ENCODE measurements at regions not wholly inside any gene's neighbourhood (a gene's known extent, or its start where the extent isn't known, plus 50 kb on each side); places are given as distances from the start of the nearest gene placed in this dataset.

DNA sequence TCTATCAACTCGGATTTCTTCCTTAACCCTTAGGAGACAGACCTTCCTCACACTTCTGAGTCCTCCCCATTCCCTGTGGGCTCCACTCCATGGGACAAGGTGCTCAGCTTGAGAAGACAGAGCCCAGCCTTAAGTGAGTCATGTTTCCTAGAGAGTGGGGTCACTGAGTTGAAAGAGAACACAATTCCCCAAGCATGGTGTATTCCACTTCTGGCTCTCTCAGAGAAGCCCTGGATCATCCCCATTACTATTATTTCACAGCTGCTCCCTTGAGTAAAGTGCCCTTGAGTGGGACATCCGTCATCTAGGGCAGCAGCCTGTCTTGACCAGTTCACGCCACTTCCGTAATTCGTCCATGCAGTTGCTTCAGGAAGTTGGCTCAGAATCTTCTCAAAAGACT lies 604.8 kb downstream of the BNC2 start:
- H3K4me1 ChIP-seq (ENCODE audit: control insufficient read depth in 4 of 4, insufficient read depth in 4 of 4, low read length in 3 of 4), result peaks cover 4 to 13% (median 9%) of the 10 kb centered on the region in 4 donors
- H3K9me3 ChIP-seq (ENCODE audit: control insufficient read depth in 4 of 4, low read length in 3 of 4), result no peaks in the 10 kb centered on the region
- H3K4me3 ChIP-seq (ENCODE audit: low read depth in 1 of 3, low read length in 3 of 3), result no peak overlapping the region
- no peak for TF ChIP-seq TAF1 (conservative IDR thresholded peaks at IDR 0.05)
- TF ChIP-seq, protein P1, sequence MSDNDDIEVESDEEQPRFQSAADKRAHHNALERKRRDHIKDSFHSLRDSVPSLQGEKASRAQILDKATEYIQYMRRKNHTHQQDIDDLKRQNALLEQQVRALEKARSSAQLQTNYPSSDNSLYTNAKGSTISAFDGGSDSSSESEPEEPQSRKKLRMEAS (IDR thresholded peaks at IDR 0.05), result no peak
- no peak for TF ChIP-seq FOXA1 (IDR thresholded peaks at IDR 0.05)
- TF ChIP-seq JUND (IDR thresholded peaks at IDR 0.05), result no peak
- TF ChIP-seq HNF4G (IDR thresholded peaks at IDR 0.05), result no peak
- no peak for TF ChIP-seq EGR1 (IDR thresholded peaks at IDR 0.05; ENCODE audit: low read depth in 2 of 2)
- TF ChIP-seq, protein P2, sequence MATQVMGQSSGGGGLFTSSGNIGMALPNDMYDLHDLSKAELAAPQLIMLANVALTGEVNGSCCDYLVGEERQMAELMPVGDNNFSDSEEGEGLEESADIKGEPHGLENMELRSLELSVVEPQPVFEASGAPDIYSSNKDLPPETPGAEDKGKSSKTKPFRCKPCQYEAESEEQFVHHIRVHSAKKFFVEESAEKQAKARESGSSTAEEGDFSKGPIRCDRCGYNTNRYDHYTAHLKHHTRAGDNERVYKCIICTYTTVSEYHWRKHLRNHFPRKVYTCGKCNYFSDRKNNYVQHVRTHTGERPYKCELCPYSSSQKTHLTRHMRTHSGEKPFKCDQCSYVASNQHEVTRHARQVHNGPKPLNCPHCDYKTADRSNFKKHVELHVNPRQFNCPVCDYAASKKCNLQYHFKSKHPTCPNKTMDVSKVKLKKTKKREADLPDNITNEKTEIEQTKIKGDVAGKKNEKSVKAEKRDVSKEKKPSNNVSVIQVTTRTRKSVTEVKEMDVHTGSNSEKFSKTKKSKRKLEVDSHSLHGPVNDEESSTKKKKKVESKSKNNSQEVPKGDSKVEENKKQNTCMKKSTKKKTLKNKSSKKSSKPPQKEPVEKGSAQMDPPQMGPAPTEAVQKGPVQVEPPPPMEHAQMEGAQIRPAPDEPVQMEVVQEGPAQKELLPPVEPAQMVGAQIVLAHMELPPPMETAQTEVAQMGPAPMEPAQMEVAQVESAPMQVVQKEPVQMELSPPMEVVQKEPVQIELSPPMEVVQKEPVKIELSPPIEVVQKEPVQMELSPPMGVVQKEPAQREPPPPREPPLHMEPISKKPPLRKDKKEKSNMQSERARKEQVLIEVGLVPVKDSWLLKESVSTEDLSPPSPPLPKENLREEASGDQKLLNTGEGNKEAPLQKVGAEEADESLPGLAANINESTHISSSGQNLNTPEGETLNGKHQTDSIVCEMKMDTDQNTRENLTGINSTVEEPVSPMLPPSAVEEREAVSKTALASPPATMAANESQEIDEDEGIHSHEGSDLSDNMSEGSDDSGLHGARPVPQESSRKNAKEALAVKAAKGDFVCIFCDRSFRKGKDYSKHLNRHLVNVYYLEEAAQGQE (IDR thresholded peaks at IDR 0.05), result no peak
- no peak for TF ChIP-seq GABPA (IDR thresholded peaks at IDR 0.05 in 1 of 2, conservative IDR thresholded peaks at IDR 0.05 in 1 of 2)
- no peak for TF ChIP-seq RAD21 (IDR thresholded peaks at IDR 0.05)
- TF ChIP-seq, protein P3, sequence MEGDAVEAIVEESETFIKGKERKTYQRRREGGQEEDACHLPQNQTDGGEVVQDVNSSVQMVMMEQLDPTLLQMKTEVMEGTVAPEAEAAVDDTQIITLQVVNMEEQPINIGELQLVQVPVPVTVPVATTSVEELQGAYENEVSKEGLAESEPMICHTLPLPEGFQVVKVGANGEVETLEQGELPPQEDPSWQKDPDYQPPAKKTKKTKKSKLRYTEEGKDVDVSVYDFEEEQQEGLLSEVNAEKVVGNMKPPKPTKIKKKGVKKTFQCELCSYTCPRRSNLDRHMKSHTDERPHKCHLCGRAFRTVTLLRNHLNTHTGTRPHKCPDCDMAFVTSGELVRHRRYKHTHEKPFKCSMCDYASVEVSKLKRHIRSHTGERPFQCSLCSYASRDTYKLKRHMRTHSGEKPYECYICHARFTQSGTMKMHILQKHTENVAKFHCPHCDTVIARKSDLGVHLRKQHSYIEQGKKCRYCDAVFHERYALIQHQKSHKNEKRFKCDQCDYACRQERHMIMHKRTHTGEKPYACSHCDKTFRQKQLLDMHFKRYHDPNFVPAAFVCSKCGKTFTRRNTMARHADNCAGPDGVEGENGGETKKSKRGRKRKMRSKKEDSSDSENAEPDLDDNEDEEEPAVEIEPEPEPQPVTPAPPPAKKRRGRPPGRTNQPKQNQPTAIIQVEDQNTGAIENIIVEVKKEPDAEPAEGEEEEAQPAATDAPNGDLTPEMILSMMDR (IDR thresholded peaks at IDR 0.05; ENCODE audit: low read depth, low read length, missing input control), result no peak
- no peak for TF ChIP-seq HNF4A (conservative IDR thresholded peaks at IDR 0.05)
- H3K27ac ChIP-seq (ENCODE audit: low read depth in 1 of 2, low read length in 2 of 2), result no peak overlapping the region
- no peak overlapping the region for H3K9ac ChIP-seq (ENCODE audit: low read depth in 1 of 2, low read length in 2 of 2)
- no peaks in the 10 kb centered on the region for H3K27me3 ChIP-seq (ENCODE audit: control insufficient read depth in 4 of 4, insufficient read depth in 4 of 4, low read length in 3 of 4)
- WGBS, result 91% methylated on average over 5 of the region's 5 CpGs
- DNase-seq (ENCODE audit: low spot score), result no peak
- H3K36me3 ChIP-seq (ENCODE audit: control insufficient read depth in 4 of 4, insufficient read depth in 3 of 4, low read depth in 1 of 4, low read length in 3 of 4), result no peaks in the 10 kb centered on the region

DNA sequence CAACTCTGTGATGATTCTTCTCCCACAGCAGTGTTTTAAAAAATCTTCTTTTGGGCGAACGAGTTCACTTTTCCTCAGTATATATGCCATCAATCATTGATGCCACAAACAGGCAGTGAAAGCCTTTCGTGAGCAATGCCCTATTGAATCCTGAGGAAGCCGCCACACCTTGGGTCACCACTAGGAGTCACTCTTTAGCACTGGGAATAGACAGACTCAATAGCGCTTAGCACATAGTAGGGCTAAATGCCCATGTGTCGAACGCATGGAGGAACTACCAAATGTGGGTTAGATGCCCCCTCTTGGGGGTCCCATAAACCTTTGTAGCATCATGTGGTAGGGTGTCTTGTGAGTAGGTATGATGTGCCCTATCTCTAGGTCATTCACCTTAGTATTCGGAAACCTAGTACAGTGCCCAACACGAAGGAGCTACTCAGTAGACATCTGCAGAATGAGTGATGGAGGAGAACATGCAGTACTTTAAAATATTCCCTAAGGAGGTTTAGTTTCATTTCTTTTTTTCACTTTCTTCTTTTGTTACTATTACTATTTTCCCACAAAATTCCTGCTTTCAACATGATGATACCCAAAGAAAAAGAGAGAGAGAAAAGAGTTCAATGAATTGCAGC lies 603.7 kb downstream of the BNC2 start:
- peaks cover 4 to 13% (median 9%) of the 10 kb centered on the region in 4 donors for H3K4me1 ChIP-seq (ENCODE audit: control insufficient read depth in 4 of 4, insufficient read depth in 4 of 4, low read length in 3 of 4)
- H3K27ac ChIP-seq (ENCODE audit: low read depth in 1 of 2, low read length in 2 of 2), result peak overlapping the region; percentile 88 to 92
- no peaks in the 10 kb centered on the region for H3K36me3 ChIP-seq (ENCODE audit: control insufficient read depth in 4 of 4, insufficient read depth in 3 of 4, low read depth in 1 of 4, low read length in 3 of 4)
- no peaks in the 10 kb centered on the region for H3K9me3 ChIP-seq (ENCODE audit: control insufficient read depth in 4 of 4, low read length in 3 of 4)
- no peak for TF ChIP-seq EGR1 (IDR thresholded peaks at IDR 0.05; ENCODE audit: low read depth in 2 of 2)
- TF ChIP-seq RAD21 (IDR thresholded peaks at IDR 0.05), result peak; percentile 27 to 67
- TF ChIP-seq, protein P3 (IDR thresholded peaks at IDR 0.05; ENCODE audit: low read depth, low read length, missing input control), result peak; percentile 41
- no peak for TF ChIP-seq NR2F2 (IDR thresholded peaks at IDR 0.05)
- TF ChIP-seq HNF4A (conservative IDR thresholded peaks at IDR 0.05), result no peak
- TF ChIP-seq, protein P2 (IDR thresholded peaks at IDR 0.05), result no peak
- no peak for TF ChIP-seq GABPA (IDR thresholded peaks at IDR 0.05 in 1 of 2, conservative IDR thresholded peaks at IDR 0.05 in 1 of 2)
- no peak for TF ChIP-seq FOXA2 (IDR thresholded peaks at IDR 0.05)
- TF ChIP-seq, protein P4, sequence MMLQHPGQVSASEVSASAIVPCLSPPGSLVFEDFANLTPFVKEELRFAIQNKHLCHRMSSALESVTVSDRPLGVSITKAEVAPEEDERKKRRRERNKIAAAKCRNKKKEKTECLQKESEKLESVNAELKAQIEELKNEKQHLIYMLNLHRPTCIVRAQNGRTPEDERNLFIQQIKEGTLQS (IDR thresholded peaks at IDR 0.05), result no peak
- TF ChIP-seq HNF4G (IDR thresholded peaks at IDR 0.05), result no peak
- TF ChIP-seq, protein P1 (IDR thresholded peaks at IDR 0.05), result no peak
- TF ChIP-seq RXRA (IDR thresholded peaks at IDR 0.05), result peak in 1 of 2 donors; percentile 39
- no peak for DNase-seq (ENCODE audit: low spot score)
- 78% methylated on average over 9 of the region's 9 CpGs for WGBS
- no peaks in the 10 kb centered on the region for H3K27me3 ChIP-seq (ENCODE audit: control insufficient read depth in 4 of 4, insufficient read depth in 4 of 4, low read length in 3 of 4)
- H3K4me3 ChIP-seq (ENCODE audit: low read depth in 1 of 3, low read length in 3 of 3), result peak overlapping the region in 2 of 3 donors; percentile 11 to 43
- H3K9ac ChIP-seq (ENCODE audit: low read depth in 1 of 2, low read length in 2 of 2), result peak overlapping the region in 1 of 2 donors; percentile 58

Measured in liver (tissue), 8 donors.